Glutamatergic neuron (in vitro differentiated cells): ENCODE measurements at regions not wholly inside any gene's neighbourhood (a gene's known extent, or its start where the extent isn't known, plus 50 kb on each side); places are given as distances from the start of the nearest gene placed in this dataset.
A peak's percentile ranks its signal among the peaks of the same experiment; 100 is the strongest.

Experiments
- DNase-seq: peaks from one replicate; pipeline ENCODE4 v3.0.0; 2022
- H3K27ac Mint-ChIP-seq: one replicate; pipeline ENCODE4 v1.8.0; 2020; ENCODE audit warnings: mild to moderate bottlenecking, mixed read lengths, inconsistent platforms; ENCODE audit not compliant: unreplicated experiment
- H3K27me3 Mint-ChIP-seq: one replicate; pipeline ENCODE4 v1.8.0; 2020; ENCODE audit warnings: mild to moderate bottlenecking, moderate library complexity, mixed read lengths, inconsistent platforms; ENCODE audit not compliant: unreplicated experiment
- H3K36me3 Mint-ChIP-seq: one replicate; pipeline ENCODE4 v1.8.0; 2020; ENCODE audit warnings: mild to moderate bottlenecking, mixed read lengths, inconsistent platforms; ENCODE audit not compliant: unreplicated experiment
- H3K4me1 Mint-ChIP-seq: one replicate; pipeline ENCODE4 v1.8.0; 2020; ENCODE audit warnings: mild to moderate bottlenecking, low read depth, mixed read lengths, inconsistent platforms; ENCODE audit not compliant: unreplicated experiment
- H3K4me3 Mint-ChIP-seq: one replicate; pipeline ENCODE4 v1.8.0; 2020; ENCODE audit warnings: mild to moderate bottlenecking, mixed read lengths, inconsistent platforms; ENCODE audit not compliant: unreplicated experiment
- H3K9me3 Mint-ChIP-seq: one replicate; pipeline ENCODE4 v1.8.0; 2020; ENCODE audit warnings: mild to moderate bottlenecking, moderate library complexity, mixed read lengths, inconsistent platforms; ENCODE audit not compliant: unreplicated experiment
- CTCF ChIP-seq: fragments of 200-600 bp; sonication (generic); IDR thresholded peaks from one replicate; pipeline ENCODE4 v1.5.0; 2021; ENCODE audit not compliant: partially characterized antibody, unreplicated experiment

GRCh38 chr12:75887979-75888378 is 143.6 kb downstream of the PHLDA1 start:
- H3K4me3 Mint-ChIP-seq: no peak overlapping the region
- no peak for DNase-seq
- peaks cover 5% of the 10 kb centered on the region for H3K9me3 Mint-ChIP-seq
- H3K27me3 Mint-ChIP-seq: no peaks in the 10 kb centered on the region
- no peak for TF ChIP-seq CTCF
- H3K4me1 Mint-ChIP-seq: peaks cover 21% of the 10 kb centered on the region
- no peak overlapping the region for H3K27ac Mint-ChIP-seq
- no peaks in the 10 kb centered on the region for H3K36me3 Mint-ChIP-seq

- H3K27me3 Mint-ChIP-seq: no peaks in the 10 kb centered on the region
- no peak for TF ChIP-seq CTCF
- no peak overlapping the region for H3K27ac Mint-ChIP-seq
- no peaks in the 10 kb centered on the region for H3K36me3 Mint-ChIP-seq
- H3K4me1 Mint-ChIP-seq: peaks cover 29% of the 10 kb centered on the region
- peaks cover 4% of the 10 kb centered on the region for H3K9me3 Mint-ChIP-seq
- DNase-seq: no peak
- no peak overlapping the region for H3K4me3 Mint-ChIP-seq
Observed at GRCh38 chr12:75884465-75884985, 147.1 kb downstream of the PHLDA1 start.

- Mint-ChIP-seq H3K27ac (no peak overlapping the region), H3K4me1 (peaks cover 32% of the 10 kb centered on the region), H3K27me3 (no peaks in the 10 kb centered on the region), H3K9me3 (peaks cover 5% of the 10 kb centered on the region), H3K4me3 (peak overlapping the region; percentile 2), H3K36me3 (no peaks in the 10 kb centered on the region)
- TF ChIP-seq CTCF: no peak
- no peak for DNase-seq
Observed at GRCh38 chr12:75883241-75883640, 148.3 kb downstream of the PHLDA1 start.

GRCh38 chr12:75882421-75882820 is 149.2 kb downstream of the PHLDA1 start:
- no peak overlapping the region for H3K27ac Mint-ChIP-seq
- peaks cover 40% of the 10 kb centered on the region for H3K4me1 Mint-ChIP-seq
- no peaks in the 10 kb centered on the region for H3K36me3 Mint-ChIP-seq
- H3K27me3 Mint-ChIP-seq: no peaks in the 10 kb centered on the region
- H3K9me3 Mint-ChIP-seq: peaks cover 7% of the 10 kb centered on the region
- DNase-seq: no peak
- TF ChIP-seq CTCF: no peak
- no peak overlapping the region for H3K4me3 Mint-ChIP-seq

GRCh38 chr12:75881920-75882319 is 149.7 kb downstream of the PHLDA1 start:
- no peak for TF ChIP-seq CTCF
- H3K4me1 Mint-ChIP-seq: peaks cover 45% of the 10 kb centered on the region
- DNase-seq: no peak
- H3K9me3 Mint-ChIP-seq: peaks cover 7% of the 10 kb centered on the region
- H3K4me3 Mint-ChIP-seq: no peak overlapping the region
- H3K27ac Mint-ChIP-seq: no peak overlapping the region
- no peaks in the 10 kb centered on the region for H3K27me3 Mint-ChIP-seq
- no peaks in the 10 kb centered on the region for H3K36me3 Mint-ChIP-seq
